ENCODE measurements at regions not wholly inside any gene's neighbourhood (a gene's known extent, or its start where the extent isn't known, plus 50 kb on each side); places are given as distances from the start of the nearest gene placed in this dataset.

GRCh38 chrX:456146-456545, 69.4 kb upstream of the PPP2R3B start:
- no peak for DNase-seq (ENCODE audit: extremely low read depth, low read depth)
- TF ChIP-seq, protein P1, sequence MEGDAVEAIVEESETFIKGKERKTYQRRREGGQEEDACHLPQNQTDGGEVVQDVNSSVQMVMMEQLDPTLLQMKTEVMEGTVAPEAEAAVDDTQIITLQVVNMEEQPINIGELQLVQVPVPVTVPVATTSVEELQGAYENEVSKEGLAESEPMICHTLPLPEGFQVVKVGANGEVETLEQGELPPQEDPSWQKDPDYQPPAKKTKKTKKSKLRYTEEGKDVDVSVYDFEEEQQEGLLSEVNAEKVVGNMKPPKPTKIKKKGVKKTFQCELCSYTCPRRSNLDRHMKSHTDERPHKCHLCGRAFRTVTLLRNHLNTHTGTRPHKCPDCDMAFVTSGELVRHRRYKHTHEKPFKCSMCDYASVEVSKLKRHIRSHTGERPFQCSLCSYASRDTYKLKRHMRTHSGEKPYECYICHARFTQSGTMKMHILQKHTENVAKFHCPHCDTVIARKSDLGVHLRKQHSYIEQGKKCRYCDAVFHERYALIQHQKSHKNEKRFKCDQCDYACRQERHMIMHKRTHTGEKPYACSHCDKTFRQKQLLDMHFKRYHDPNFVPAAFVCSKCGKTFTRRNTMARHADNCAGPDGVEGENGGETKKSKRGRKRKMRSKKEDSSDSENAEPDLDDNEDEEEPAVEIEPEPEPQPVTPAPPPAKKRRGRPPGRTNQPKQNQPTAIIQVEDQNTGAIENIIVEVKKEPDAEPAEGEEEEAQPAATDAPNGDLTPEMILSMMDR (IDR thresholded peaks at IDR 0.05; ENCODE audit: low read depth, low read length, missing control alignments), result no peak
- no peak overlapping the region for H3K4me3 ChIP-seq (replicated peaks; ENCODE audit: low read depth, low read length)

DNA sequence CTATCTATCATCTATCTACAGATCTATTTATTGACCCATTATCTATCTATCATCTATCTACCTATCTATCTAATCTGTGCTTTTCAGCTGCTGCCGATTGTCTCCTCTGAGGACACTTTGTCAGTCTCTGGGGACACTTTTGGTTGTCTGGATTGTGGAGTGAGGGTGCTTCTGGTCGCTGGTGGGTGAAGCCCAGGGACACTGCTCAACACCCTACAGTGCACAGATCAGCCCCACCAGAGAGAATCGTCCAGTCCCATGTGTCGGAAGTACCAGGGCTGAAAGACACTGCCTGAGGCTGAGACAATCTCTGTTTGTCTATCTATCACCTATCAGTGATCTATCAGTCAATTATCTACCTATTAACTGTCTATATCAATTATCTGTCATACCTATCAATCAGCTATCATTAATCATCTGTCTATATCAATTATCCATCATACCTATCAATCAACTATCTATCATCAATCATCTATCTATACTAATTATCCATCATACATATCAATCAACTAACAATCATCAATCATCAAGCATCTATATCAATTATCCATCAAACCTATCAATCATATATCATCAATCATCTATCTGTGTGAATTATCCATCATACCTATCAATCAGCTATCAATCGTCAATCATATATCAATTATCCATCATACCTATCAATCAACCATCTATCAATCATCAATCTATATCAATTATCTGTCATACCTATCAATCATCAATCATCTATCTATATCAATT, 70.0 kb upstream of the PPP2R3B start:
- no peak for DNase-seq (ENCODE audit: extremely low read depth, low read depth)
- H3K4me3 ChIP-seq (replicated peaks; ENCODE audit: low read depth, low read length), result no peak overlapping the region
- TF ChIP-seq, protein P1 (IDR thresholded peaks at IDR 0.05; ENCODE audit: low read depth, low read length, missing control alignments), result no peak

DNA sequence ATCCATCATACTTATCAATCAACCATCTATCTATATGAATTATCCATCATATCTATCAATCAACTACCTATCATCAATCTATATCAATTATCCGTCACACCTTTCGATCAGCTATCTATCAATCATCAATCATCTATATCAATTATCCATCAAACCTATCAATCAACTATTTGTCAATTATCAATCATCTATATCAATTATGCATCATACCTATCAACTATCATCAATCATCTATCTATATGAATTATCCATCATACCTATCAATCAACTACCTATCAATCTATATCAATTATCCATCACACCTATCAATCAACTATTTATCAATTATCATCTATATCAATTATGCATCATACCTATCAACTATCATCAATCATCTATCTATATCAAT, 70.6 kb upstream of the PPP2R3B start:
- no peak for DNase-seq (ENCODE audit: extremely low read depth, low read depth)
- TF ChIP-seq, protein P1 (IDR thresholded peaks at IDR 0.05; ENCODE audit: low read depth, low read length, missing control alignments), result no peak
- no peak overlapping the region for H3K4me3 ChIP-seq (replicated peaks; ENCODE audit: low read depth, low read length)

DNA sequence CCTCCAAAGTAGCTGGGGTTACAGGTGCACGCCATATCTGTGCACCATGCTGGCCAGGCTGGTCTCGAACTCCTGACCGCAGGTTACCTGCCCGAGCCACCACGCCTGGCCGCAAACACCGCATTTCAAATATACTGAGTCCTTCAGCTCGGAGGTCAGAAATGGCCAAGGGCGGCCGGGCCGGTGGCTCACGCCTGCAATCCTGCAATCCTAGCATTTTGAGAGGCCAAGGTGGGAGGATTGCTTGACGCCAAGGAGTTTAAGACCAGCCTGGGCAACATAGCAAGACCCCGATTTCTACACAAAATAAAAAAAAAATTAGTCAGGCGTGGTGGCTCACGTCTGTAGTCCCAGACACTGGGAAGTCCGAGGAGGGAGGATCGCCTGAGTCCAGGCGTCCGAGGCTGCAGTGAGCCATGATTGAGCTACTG, 71.9 kb upstream of the PPP2R3B start:
- no peak overlapping the region for H3K4me3 ChIP-seq (replicated peaks; ENCODE audit: low read depth, low read length)
- DNase-seq (ENCODE audit: extremely low read depth, low read depth), result no peak
- TF ChIP-seq, protein P1 (IDR thresholded peaks at IDR 0.05; ENCODE audit: low read depth, low read length, missing control alignments), result no peak

GRCh38 chrX:459611-460010, 72.9 kb upstream of the PPP2R3B start:
- DNase-seq (ENCODE audit: extremely low read depth, low read depth), result no peak
- H3K4me3 ChIP-seq (replicated peaks; ENCODE audit: low read depth, low read length), result no peak overlapping the region
- TF ChIP-seq, protein P1 (IDR thresholded peaks at IDR 0.05; ENCODE audit: low read depth, low read length, missing control alignments), result no peak

GRCh38 chrX:460116-460515, 73.4 kb upstream of the PPP2R3B start:
- no peak overlapping the region for H3K4me3 ChIP-seq (replicated peaks; ENCODE audit: low read depth, low read length)
- TF ChIP-seq, protein P1 (IDR thresholded peaks at IDR 0.05; ENCODE audit: low read depth, low read length, missing control alignments), result no peak
- DNase-seq (ENCODE audit: extremely low read depth, low read depth), result no peak

Data from HFF-Myc (cell line).